GM12864 (cell line): ENCODE measurements at regions not wholly inside any gene's neighbourhood (a gene's known extent, or its start where the extent isn't known, plus 50 kb on each side); places are given as distances from the start of the nearest gene placed in this dataset.
"Not testable (repeated sequence)": the region's sequence is repeated elsewhere in the genome, so short reads cannot be mapped to it uniquely, and the experiment has no call there.

Experiments used
- DNase-seq: peaks from one replicate; pipeline ENCODE4 v3.0.0-alpha.2; 2011; ENCODE audit warnings: low read depth
- H3K4me3 ChIP-seq: 2 replicates; pipeline ENCODE4 v1.5.1; 2011; ENCODE audit warnings: mild to moderate bottlenecking, low read depth, low read length, control low read depth
- TF ChIP-seq, protein P1 (sequence below): IDR thresholded peaks from 2 replicates; pipeline ENCODE4 v1.5.1; 2011; ENCODE audit warnings: low read depth, mild to moderate bottlenecking, moderate library complexity, low read length, control low read depth, inconsistent platforms; ENCODE audit errors: missing control alignments

DNA sequence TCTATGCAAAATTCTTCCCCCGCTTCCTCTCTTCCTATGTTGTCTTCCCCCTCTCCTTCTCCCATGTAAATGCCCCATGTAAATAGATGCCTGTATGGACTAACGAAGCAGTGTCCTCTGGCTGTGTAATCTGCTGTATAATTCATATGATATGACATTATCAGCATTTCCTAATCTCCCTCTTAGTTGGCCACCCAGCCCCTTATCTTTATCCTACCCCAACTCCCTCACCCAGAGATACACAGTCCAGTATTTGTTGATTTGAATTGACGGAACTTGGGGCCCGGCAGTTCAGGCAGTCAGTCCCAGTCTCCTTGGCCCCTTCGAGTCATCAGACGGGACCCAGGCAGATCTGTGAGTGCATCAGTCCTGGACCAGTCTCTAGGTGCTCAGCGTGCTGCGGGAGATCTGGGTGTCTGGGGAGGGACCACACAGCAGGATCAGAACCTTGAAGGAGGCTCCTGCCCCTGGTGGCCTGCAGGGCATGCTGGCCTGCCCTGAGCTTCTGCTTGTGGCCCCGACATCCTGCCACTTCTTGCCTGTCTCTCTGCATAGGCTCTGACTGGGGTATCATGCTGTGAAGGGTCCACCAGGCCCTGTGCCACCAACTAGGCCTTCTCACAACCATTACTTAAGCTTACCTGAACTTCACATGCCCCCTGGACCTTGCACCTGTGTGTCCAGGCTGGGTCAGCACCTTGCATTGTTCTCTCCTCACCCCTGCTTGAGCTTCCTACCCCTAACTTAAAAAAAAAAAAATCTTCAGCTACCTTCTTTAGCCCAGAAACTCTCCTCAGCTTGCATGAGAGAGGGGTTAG, 88.1 kb upstream of the ATL2 start:
- TF ChIP-seq, protein P1, sequence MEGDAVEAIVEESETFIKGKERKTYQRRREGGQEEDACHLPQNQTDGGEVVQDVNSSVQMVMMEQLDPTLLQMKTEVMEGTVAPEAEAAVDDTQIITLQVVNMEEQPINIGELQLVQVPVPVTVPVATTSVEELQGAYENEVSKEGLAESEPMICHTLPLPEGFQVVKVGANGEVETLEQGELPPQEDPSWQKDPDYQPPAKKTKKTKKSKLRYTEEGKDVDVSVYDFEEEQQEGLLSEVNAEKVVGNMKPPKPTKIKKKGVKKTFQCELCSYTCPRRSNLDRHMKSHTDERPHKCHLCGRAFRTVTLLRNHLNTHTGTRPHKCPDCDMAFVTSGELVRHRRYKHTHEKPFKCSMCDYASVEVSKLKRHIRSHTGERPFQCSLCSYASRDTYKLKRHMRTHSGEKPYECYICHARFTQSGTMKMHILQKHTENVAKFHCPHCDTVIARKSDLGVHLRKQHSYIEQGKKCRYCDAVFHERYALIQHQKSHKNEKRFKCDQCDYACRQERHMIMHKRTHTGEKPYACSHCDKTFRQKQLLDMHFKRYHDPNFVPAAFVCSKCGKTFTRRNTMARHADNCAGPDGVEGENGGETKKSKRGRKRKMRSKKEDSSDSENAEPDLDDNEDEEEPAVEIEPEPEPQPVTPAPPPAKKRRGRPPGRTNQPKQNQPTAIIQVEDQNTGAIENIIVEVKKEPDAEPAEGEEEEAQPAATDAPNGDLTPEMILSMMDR, result no peak
- DNase-seq, result no peak
- no peak overlapping the region for H3K4me3 ChIP-seq

DNA sequence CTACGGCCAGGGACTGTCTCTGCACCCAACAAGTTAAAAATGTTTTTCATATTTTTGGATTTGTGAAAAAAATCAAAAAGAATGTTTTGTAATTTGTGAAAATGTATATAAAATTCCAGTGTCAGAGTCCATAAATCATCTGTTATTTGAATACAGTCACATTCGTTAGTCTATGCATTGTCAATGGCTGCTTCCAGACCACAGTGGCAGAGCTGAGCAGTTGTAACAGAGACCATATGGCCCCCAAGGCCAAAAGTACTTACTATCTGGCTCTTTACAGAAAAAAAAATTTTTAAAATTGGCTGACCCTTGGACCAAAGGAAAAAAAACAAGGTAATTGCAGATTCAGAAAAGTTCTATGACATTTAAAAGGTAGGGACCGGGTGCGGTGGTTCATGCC, 86.7 kb upstream of the ATL2 start:
- TF ChIP-seq, protein P1, result no peak
- DNase-seq, result no peak
- H3K4me3 ChIP-seq, result no peak overlapping the region

DNA sequence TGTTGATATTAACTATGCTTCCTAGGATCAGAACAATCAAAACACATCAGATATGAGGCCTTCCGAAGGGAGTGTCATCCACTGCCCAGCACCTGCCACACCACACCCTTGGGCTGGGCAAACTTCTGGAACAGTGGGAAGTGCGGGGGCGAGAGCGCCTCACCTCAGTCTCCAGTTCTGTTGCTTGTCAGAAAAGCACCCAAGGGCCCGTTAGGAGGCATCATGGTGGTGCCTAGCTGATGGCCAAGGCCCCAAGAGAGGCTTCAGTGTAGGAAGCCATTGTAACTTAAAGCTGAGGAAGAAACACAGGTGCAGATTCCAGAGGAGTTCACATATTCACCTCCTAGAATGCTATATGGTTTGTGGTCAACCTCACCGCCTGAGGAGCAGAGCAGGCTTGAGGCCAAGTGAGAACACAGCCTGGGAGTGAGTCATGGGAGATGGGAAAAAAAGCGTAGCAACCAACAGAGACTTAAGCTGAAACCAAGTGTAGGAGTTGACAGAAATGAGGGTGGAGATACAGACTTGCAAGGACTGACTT, 85.1 kb upstream of the ATL2 start:
- TF ChIP-seq, protein P1, result no peak
- no peak for DNase-seq
- H3K4me3 ChIP-seq, result no peak overlapping the region

DNA sequence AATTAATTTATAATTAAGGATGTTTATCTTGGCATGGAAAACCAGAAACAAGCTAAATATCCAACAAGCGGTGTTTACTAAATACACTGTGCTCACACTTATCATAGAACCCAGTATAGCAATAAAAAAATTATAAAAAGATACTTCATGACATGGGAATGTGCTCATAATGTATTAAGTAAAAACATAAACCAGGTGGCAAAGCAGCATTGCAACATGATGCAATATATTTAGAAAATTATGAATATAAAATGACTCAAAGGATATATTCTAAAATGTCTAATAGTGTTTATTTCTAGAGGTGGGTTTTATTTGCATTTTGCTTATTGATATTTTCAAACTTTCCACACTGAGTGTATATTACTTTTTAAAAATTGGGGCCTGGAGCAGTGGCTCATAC, 84.4 kb upstream of the ATL2 start:
- H3K4me3 ChIP-seq, result no peak overlapping the region
- no peak for DNase-seq
- TF ChIP-seq, protein P1, result no peak

DNA sequence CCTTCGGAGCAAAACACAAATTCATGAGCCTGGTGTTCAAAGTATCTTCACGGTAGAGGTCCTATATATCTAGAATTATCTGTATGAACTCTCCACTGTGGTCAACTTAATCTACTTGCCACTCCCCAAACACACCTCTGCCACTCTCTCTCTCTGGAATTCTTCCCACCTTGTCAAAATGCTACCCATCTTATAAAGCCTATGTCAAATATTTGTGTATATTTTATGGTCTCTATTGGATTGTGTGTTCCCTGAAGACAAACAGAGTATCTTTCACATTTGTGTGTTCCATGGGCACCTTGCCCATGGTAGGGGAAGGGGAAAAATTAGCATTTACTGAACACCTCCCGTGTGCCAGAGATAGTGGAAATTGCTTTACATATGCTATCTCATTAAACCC, 83.2 kb upstream of the ATL2 start:
- H3K4me3 ChIP-seq, result no peak overlapping the region
- TF ChIP-seq, protein P1, result no peak
- no peak for DNase-seq

DNA sequence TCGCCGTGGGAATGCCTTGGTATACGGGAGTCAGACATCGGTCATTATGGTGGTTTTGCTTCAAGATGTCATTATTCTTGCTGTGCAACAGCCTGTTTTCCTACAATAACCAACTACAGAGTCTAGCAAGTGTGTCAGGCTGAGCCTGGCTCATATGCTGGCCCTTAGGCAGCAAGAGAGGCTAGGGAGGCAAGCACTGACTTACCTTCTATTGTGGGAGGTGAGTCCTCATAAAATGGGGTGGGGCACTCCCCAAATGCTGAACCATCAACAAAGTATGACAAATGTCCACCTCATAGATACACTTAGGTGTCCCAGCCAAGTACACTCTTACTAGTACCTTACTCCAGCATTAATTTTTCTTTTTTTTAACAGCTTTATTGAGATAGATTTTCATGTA, 77.0 kb upstream of the ATL2 start:
- no peak for DNase-seq
- no peak overlapping the region for H3K4me3 ChIP-seq
- TF ChIP-seq, protein P1, result no peak

DNA sequence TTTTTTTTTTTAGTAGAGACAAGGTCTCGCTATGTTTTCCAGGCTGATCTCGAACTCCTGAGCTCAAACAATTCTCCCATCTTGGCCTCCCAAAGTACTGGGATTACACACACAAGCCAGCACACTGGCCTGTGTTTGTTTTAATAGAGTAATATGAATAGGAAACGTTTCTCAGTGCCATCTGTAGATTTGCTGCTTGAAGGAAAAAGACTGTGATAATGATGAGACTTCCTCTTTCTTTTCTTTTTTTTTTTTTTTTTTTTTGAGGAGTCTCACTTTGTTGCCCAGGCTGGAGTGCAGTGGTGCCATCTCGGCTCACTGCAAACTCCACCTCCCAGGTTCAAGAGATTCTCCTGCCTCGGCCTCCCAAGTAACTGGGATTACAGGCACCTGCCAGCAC, 74.7 kb upstream of the ATL2 start:
- H3K4me3 ChIP-seq, DNase-seq: not testable (repeated sequence)
